ENCODE measurements at regions not wholly inside any gene's neighbourhood (a gene's known extent, or its start where the extent isn't known, plus 50 kb on each side); places are given as distances from the start of the nearest gene placed in this dataset.

GRCh38 chr12:65660096-65660495 is 164.2 kb upstream of the HMGA2 start:
- Histone ChIP-seq H3K4me3 (ENCODE audit: low read depth, low read length) (no peak overlapping the region), H3K36me3 (ENCODE audit: control insufficient read depth, insufficient read depth, low read length) (no peaks in the 10 kb centered on the region), H3K27ac (ENCODE audit: insufficient read depth, low read length, poor library complexity, severe bottlenecking) (no peak overlapping the region), H3K9me3 (ENCODE audit: control insufficient read depth in 2 of 2, low read length in 2 of 2) (no peaks in the 10 kb centered on the region), H3K4me1 (ENCODE audit: control insufficient read depth, insufficient read depth, low read length, poor library complexity, severe bottlenecking) (no peaks in the 10 kb centered on the region), H3K27me3 (ENCODE audit: control insufficient read depth, insufficient read depth, low read length) (no peaks in the 10 kb centered on the region)
- Mint-ChIP-seq H3K27me3 (peaks cover 4% of the 10 kb centered on the region), H3K9me3 (peaks cover 0 to 6% (median 1%) of the 10 kb centered on the region in 7 donors), H3K27ac (no peak overlapping the region), H3K36me3 (no peaks in the 10 kb centered on the region), H3K4me3 (no peak overlapping the region), H3K4me1 (no peaks in the 10 kb centered on the region)
- ATAC-seq (ENCODE audit: low read depth in 2 of 2) (no peak), DNase-seq (no peak)

- H3K27me3 Mint-ChIP-seq: peaks cover 4% of the 10 kb centered on the region
- H3K4me1 Mint-ChIP-seq: no peaks in the 10 kb centered on the region
- DNase-seq (no peak), ATAC-seq (ENCODE audit: low read depth in 2 of 2) (no peak)
- no peaks in the 10 kb centered on the region for H3K4me1 ChIP-seq (ENCODE audit: control insufficient read depth, insufficient read depth, low read length, poor library complexity, severe bottlenecking)
- H3K27me3 ChIP-seq (ENCODE audit: control insufficient read depth, insufficient read depth, low read length): no peaks in the 10 kb centered on the region
- H3K9me3 ChIP-seq (ENCODE audit: control insufficient read depth in 2 of 2, low read length in 2 of 2): no peaks in the 10 kb centered on the region
- H3K9me3 Mint-ChIP-seq: peaks cover 0 to 7% (median 1%) of the 10 kb centered on the region in 7 donors
- no peak overlapping the region for H3K4me3 ChIP-seq (ENCODE audit: low read depth, low read length)
- no peaks in the 10 kb centered on the region for H3K36me3 Mint-ChIP-seq
- H3K4me3 Mint-ChIP-seq: no peak overlapping the region
- H3K36me3 ChIP-seq (ENCODE audit: control insufficient read depth, insufficient read depth, low read length): no peaks in the 10 kb centered on the region
- no peak overlapping the region for H3K27ac Mint-ChIP-seq
- H3K27ac ChIP-seq (ENCODE audit: insufficient read depth, low read length, poor library complexity, severe bottlenecking): no peak overlapping the region
Measured at GRCh38 chr12:65660836-65661235, 163.4 kb upstream of the HMGA2 start.

GRCh38 chr12:65662590-65662989 is 161.7 kb upstream of the HMGA2 start:
- H3K36me3 ChIP-seq (ENCODE audit: control insufficient read depth, insufficient read depth, low read length): no peaks in the 10 kb centered on the region
- ATAC-seq (ENCODE audit: low read depth in 2 of 2): no peak
- H3K9me3 Mint-ChIP-seq: peaks cover 0 to 7% (median 1%) of the 10 kb centered on the region in 7 donors

GRCh38 chr12:65663097-65663496 is 161.2 kb upstream of the HMGA2 start:
- H3K4me1 ChIP-seq (ENCODE audit: control insufficient read depth, insufficient read depth, low read length, poor library complexity, severe bottlenecking): no peaks in the 10 kb centered on the region
- no peaks in the 10 kb centered on the region for H3K36me3 ChIP-seq (ENCODE audit: control insufficient read depth, insufficient read depth, low read length)
- no peaks in the 10 kb centered on the region for H3K36me3 Mint-ChIP-seq
- H3K27me3 Mint-ChIP-seq: peaks cover 4% of the 10 kb centered on the region
- peaks cover 0 to 7% (median 1%) of the 10 kb centered on the region in 7 donors for H3K9me3 Mint-ChIP-seq
- no peaks in the 10 kb centered on the region for H3K27me3 ChIP-seq (ENCODE audit: control insufficient read depth, insufficient read depth, low read length)
- H3K27ac Mint-ChIP-seq: no peak overlapping the region
- H3K4me3 ChIP-seq (ENCODE audit: low read depth, low read length): no peak overlapping the region
- no peak for DNase-seq
- peaks cover 0 to 2% (median 0%) of the 10 kb centered on the region in 4 donors for H3K4me1 Mint-ChIP-seq
- no peak overlapping the region for H3K4me3 Mint-ChIP-seq
- no peak overlapping the region for H3K27ac ChIP-seq (ENCODE audit: insufficient read depth, low read length, poor library complexity, severe bottlenecking)
- no peaks in the 10 kb centered on the region for H3K9me3 ChIP-seq (ENCODE audit: control insufficient read depth in 2 of 2, low read length in 2 of 2)
- no peak for ATAC-seq (ENCODE audit: low read depth in 2 of 2)

More at GRCh38 chr12:65662590-65662989, 161.7 kb upstream of the HMGA2 start:
- H3K9me3 ChIP-seq (ENCODE audit: control insufficient read depth in 2 of 2, low read length in 2 of 2): no peaks in the 10 kb centered on the region
- H3K4me3 ChIP-seq (ENCODE audit: low read depth, low read length): no peak overlapping the region
- no peaks in the 10 kb centered on the region for H3K36me3 Mint-ChIP-seq
- peaks cover 4% of the 10 kb centered on the region for H3K27me3 Mint-ChIP-seq
- no peak for DNase-seq
- H3K4me1 ChIP-seq (ENCODE audit: control insufficient read depth, insufficient read depth, low read length, poor library complexity, severe bottlenecking): no peaks in the 10 kb centered on the region
- H3K4me3 Mint-ChIP-seq: no peak overlapping the region
- H3K27ac Mint-ChIP-seq: no peak overlapping the region
- H3K4me1 Mint-ChIP-seq: peaks cover 0 to 2% (median 0%) of the 10 kb centered on the region in 4 donors
- H3K27ac ChIP-seq (ENCODE audit: insufficient read depth, low read length, poor library complexity, severe bottlenecking): no peak overlapping the region
- H3K27me3 ChIP-seq (ENCODE audit: control insufficient read depth, insufficient read depth, low read length): no peaks in the 10 kb centered on the region

GRCh38 chr12:65663648-65664047 is 160.6 kb upstream of the HMGA2 start:
- no peak for ATAC-seq (ENCODE audit: low read depth in 2 of 2)
- Histone ChIP-seq H3K4me1 (ENCODE audit: control insufficient read depth, insufficient read depth, low read length, poor library complexity, severe bottlenecking) (no peaks in the 10 kb centered on the region), H3K27me3 (ENCODE audit: control insufficient read depth, insufficient read depth, low read length) (no peaks in the 10 kb centered on the region), H3K27ac (ENCODE audit: insufficient read depth, low read length, poor library complexity, severe bottlenecking) (no peak overlapping the region), H3K36me3 (ENCODE audit: control insufficient read depth, insufficient read depth, low read length) (no peaks in the 10 kb centered on the region), H3K4me3 (ENCODE audit: low read depth, low read length) (no peak overlapping the region), H3K9me3 (ENCODE audit: control insufficient read depth in 2 of 2, low read length in 2 of 2) (no peaks in the 10 kb centered on the region)
- peaks cover 4% of the 10 kb centered on the region for H3K27me3 Mint-ChIP-seq
- no peak overlapping the region for H3K27ac Mint-ChIP-seq
- peaks cover 0 to 7% (median 0%) of the 10 kb centered on the region in 7 donors for H3K9me3 Mint-ChIP-seq
- no peak for DNase-seq
- no peaks in the 10 kb centered on the region for H3K36me3 Mint-ChIP-seq
- no peak overlapping the region for H3K4me3 Mint-ChIP-seq
- peaks cover 0 to 2% (median 0%) of the 10 kb centered on the region in 4 donors for H3K4me1 Mint-ChIP-seq

- Mint-ChIP-seq H3K4me3 (no peak overlapping the region), H3K27ac (no peak overlapping the region), H3K36me3 (no peaks in the 10 kb centered on the region), H3K4me1 (peaks cover 0 to 2% (median 0%) of the 10 kb centered on the region in 4 donors), H3K27me3 (no peaks in the 10 kb centered on the region), H3K9me3 (peaks cover 0 to 7% (median 0%) of the 10 kb centered on the region in 7 donors)
- no peak overlapping the region for H3K4me3 ChIP-seq (ENCODE audit: low read depth, low read length)
- ATAC-seq (ENCODE audit: low read depth in 2 of 2) (no peak), DNase-seq (no peak)
- no peak overlapping the region for H3K27ac ChIP-seq (ENCODE audit: insufficient read depth, low read length, poor library complexity, severe bottlenecking)
- H3K9me3 ChIP-seq (ENCODE audit: control insufficient read depth in 2 of 2, low read length in 2 of 2): no peaks in the 10 kb centered on the region
- no peaks in the 10 kb centered on the region for H3K27me3 ChIP-seq (ENCODE audit: control insufficient read depth, insufficient read depth, low read length)
- H3K36me3 ChIP-seq (ENCODE audit: control insufficient read depth, insufficient read depth, low read length): no peaks in the 10 kb centered on the region
- H3K4me1 ChIP-seq (ENCODE audit: control insufficient read depth, insufficient read depth, low read length, poor library complexity, severe bottlenecking): no peaks in the 10 kb centered on the region
Measured at GRCh38 chr12:65664715-65665250, 159.5 kb upstream of the HMGA2 start.

- H3K4me3 Mint-ChIP-seq: no peak overlapping the region
- Histone ChIP-seq H3K27ac (ENCODE audit: insufficient read depth, low read length, poor library complexity, severe bottlenecking) (no peak overlapping the region), H3K9me3 (ENCODE audit: control insufficient read depth in 2 of 2, low read length in 2 of 2) (no peaks in the 10 kb centered on the region), H3K27me3 (ENCODE audit: control insufficient read depth, insufficient read depth, low read length) (no peaks in the 10 kb centered on the region), H3K4me1 (ENCODE audit: control insufficient read depth, insufficient read depth, low read length, poor library complexity, severe bottlenecking) (no peaks in the 10 kb centered on the region), H3K4me3 (ENCODE audit: low read depth, low read length) (no peak overlapping the region), H3K36me3 (ENCODE audit: control insufficient read depth, insufficient read depth, low read length) (no peaks in the 10 kb centered on the region)
- no peak for DNase-seq
- H3K27ac Mint-ChIP-seq: no peak overlapping the region
- H3K4me1 Mint-ChIP-seq: peaks cover 0 to 2% (median 0%) of the 10 kb centered on the region in 4 donors
- H3K9me3 Mint-ChIP-seq: peaks cover 0 to 7% (median 0%) of the 10 kb centered on the region in 7 donors
- no peaks in the 10 kb centered on the region for H3K27me3 Mint-ChIP-seq
- H3K36me3 Mint-ChIP-seq: no peaks in the 10 kb centered on the region
- no peak for ATAC-seq (ENCODE audit: low read depth in 2 of 2)
Measured at GRCh38 chr12:65665817-65666216, 158.5 kb upstream of the HMGA2 start.

GRCh38 chr12:65666876-65667275 is 157.4 kb upstream of the HMGA2 start:
- Histone ChIP-seq H3K4me3 (ENCODE audit: low read depth, low read length) (no peak overlapping the region), H3K4me1 (ENCODE audit: control insufficient read depth, insufficient read depth, low read length, poor library complexity, severe bottlenecking) (no peaks in the 10 kb centered on the region), H3K27me3 (ENCODE audit: control insufficient read depth, insufficient read depth, low read length) (no peaks in the 10 kb centered on the region), H3K9me3 (ENCODE audit: control insufficient read depth in 2 of 2, low read length in 2 of 2) (no peaks in the 10 kb centered on the region), H3K36me3 (ENCODE audit: control insufficient read depth, insufficient read depth, low read length) (no peaks in the 10 kb centered on the region), H3K27ac (ENCODE audit: insufficient read depth, low read length, poor library complexity, severe bottlenecking) (no peak overlapping the region)
- Mint-ChIP-seq H3K4me1 (peaks cover 0 to 2% (median 0%) of the 10 kb centered on the region in 4 donors), H3K36me3 (no peaks in the 10 kb centered on the region), H3K4me3 (no peak overlapping the region), H3K27ac (no peak overlapping the region), H3K9me3 (peaks cover 0 to 7% (median 0%) of the 10 kb centered on the region in 7 donors), H3K27me3 (no peaks in the 10 kb centered on the region)
- DNase-seq (no peak), ATAC-seq (ENCODE audit: low read depth in 2 of 2) (no peak)
